ENCODE measurements at regions not wholly inside any gene's neighbourhood (a gene's known extent, or its start where the extent isn't known, plus 50 kb on each side); places are given as distances from the start of the nearest gene placed in this dataset.

- H3K36me3 ChIP-seq, result no peaks in the 10 kb centered on the region
- H3K9me3 ChIP-seq, result no peaks in the 10 kb centered on the region
- no peak overlapping the region for H3K4me3 ChIP-seq
- no peak overlapping the region for H3K27ac ChIP-seq
- TF ChIP-seq CTCF (IDR thresholded peaks at IDR 0.05) (no peak), POLR2AphosphoS5 (IDR thresholded peaks at IDR 0.05) (no peak), POLR2A (IDR thresholded peaks at IDR 0.05) (no peak)
- H3K27me3 ChIP-seq, result no peaks in the 10 kb centered on the region
- DNase-seq (ENCODE audit: low spot score in 2 of 2), result no peak
- intact Hi-C loops (cut with DNase I; ENCODE audit: low total_unique reads), result loop anchor here (10.0 kb wide), 1 partner anchor 805 kb away; no protein-coding TSS in a partner anchor
- no peaks in the 10 kb centered on the region for H3K4me1 ChIP-seq
Observed at GRCh38 chr5:35369965-35370790, 139.9 kb upstream of the PRLR start.

GRCh38 chr5:35367526-35367925 is 137.2 kb upstream of the PRLR start:
- intact Hi-C loops (cut with DNase I; ENCODE audit: low total_unique reads), result no loop called here
- Histone ChIP-seq H3K9me3 (no peaks in the 10 kb centered on the region), H3K4me1 (no peaks in the 10 kb centered on the region), H3K27me3 (no peaks in the 10 kb centered on the region), H3K36me3 (no peaks in the 10 kb centered on the region), H3K27ac (no peak overlapping the region), H3K4me3 (no peak overlapping the region)
- DNase-seq (ENCODE audit: low spot score in 2 of 2), result no peak
- no peak for TF ChIP-seq POLR2AphosphoS5 (IDR thresholded peaks at IDR 0.05)
- TF ChIP-seq CTCF (IDR thresholded peaks at IDR 0.05), result no peak

GRCh38 chr5:35365758-35366157 is 135.5 kb upstream of the PRLR start:
- DNase-seq (ENCODE audit: low spot score in 2 of 2), result no peak
- no peaks in the 10 kb centered on the region for H3K4me1 ChIP-seq
- H3K27ac ChIP-seq, result no peak overlapping the region
- no peak for TF ChIP-seq POLR2AphosphoS5 (IDR thresholded peaks at IDR 0.05)
- no peak for TF ChIP-seq POLR2A (IDR thresholded peaks at IDR 0.05)
- TF ChIP-seq CTCF (IDR thresholded peaks at IDR 0.05), result no peak
- H3K36me3 ChIP-seq, result no peaks in the 10 kb centered on the region
- H3K4me3 ChIP-seq, result no peak overlapping the region
- intact Hi-C loops (cut with DNase I; ENCODE audit: low total_unique reads), result no loop called here
- no peaks in the 10 kb centered on the region for H3K9me3 ChIP-seq
- no peaks in the 10 kb centered on the region for H3K27me3 ChIP-seq

GRCh38 chr5:35364350-35364749 is 134.1 kb upstream of the PRLR start:
- DNase-seq (ENCODE audit: low spot score in 2 of 2), result no peak
- no peak for TF ChIP-seq CTCF (IDR thresholded peaks at IDR 0.05)
- no peak for TF ChIP-seq POLR2AphosphoS5 (IDR thresholded peaks at IDR 0.05)
- TF ChIP-seq POLR2A (IDR thresholded peaks at IDR 0.05), result no peak
- no peaks in the 10 kb centered on the region for H3K36me3 ChIP-seq
- H3K27ac ChIP-seq, result no peak overlapping the region
- H3K4me3 ChIP-seq, result no peak overlapping the region
- H3K4me1 ChIP-seq, result no peaks in the 10 kb centered on the region
- intact Hi-C loops (cut with DNase I; ENCODE audit: low total_unique reads), result no loop called here
- no peaks in the 10 kb centered on the region for H3K9me3 ChIP-seq
- H3K27me3 ChIP-seq, result no peaks in the 10 kb centered on the region

- intact Hi-C loops (cut with DNase I; ENCODE audit: low total_unique reads), result no loop called here
- Histone ChIP-seq H3K27me3 (no peaks in the 10 kb centered on the region), H3K36me3 (no peaks in the 10 kb centered on the region), H3K9me3 (no peaks in the 10 kb centered on the region), H3K4me3 (no peak overlapping the region), H3K4me1 (no peaks in the 10 kb centered on the region), H3K27ac (no peak overlapping the region)
- TF ChIP-seq POLR2AphosphoS5 (IDR thresholded peaks at IDR 0.05) (no peak), CTCF (IDR thresholded peaks at IDR 0.05) (no peak), POLR2A (IDR thresholded peaks at IDR 0.05) (no peak)
- DNase-seq (ENCODE audit: low spot score in 2 of 2), result no peak
Observed at GRCh38 chr5:35363387-35363965, 133.2 kb upstream of the PRLR start.

All from breast epithelium (tissue), 4 donors.